ENCODE measurements at regions not wholly inside any gene's neighbourhood (a gene's known extent, or its start where the extent isn't known, plus 50 kb on each side); places are given as distances from the start of the nearest gene placed in this dataset.
A peak's percentile ranks its signal among the peaks of the same experiment; 100 is the strongest.

DNA sequence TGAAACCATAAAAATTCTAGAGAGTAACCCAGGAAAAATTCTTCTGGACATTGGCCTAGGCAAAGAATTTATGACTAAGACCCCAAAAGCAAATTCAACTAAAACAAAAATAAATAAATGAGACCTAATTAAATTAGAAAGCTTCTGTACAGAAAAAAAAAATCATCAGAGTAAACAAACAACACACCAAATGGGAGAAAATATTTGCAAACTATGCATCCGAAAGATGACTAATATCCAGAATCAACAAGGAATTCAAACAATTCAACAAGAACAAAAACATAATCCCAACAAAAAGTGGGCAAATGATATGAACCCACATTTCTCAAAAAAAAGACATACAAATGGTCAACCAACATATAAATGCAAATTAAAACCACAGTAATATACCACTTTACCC, 242.6 kb upstream of the CDYL start:
- intact Hi-C loops (cut with DNase I), result no loop called here
- Histone ChIP-seq H3K4me1 (ENCODE audit: control insufficient read depth in 1 of 2, insufficient read depth in 2 of 2, low read length in 2 of 2) (no peaks in the 10 kb centered on the region), H3K36me3 (ENCODE audit: control insufficient read depth in 1 of 2, insufficient read depth in 2 of 2, low read length in 1 of 2) (no peaks in the 10 kb centered on the region), H3K27ac (ENCODE audit: low read depth in 1 of 2, low read length in 2 of 2) (no peak overlapping the region), H3K4me3 (ENCODE audit: low read length in 2 of 2) (no peak overlapping the region), H3K9me3 (ENCODE audit: control insufficient read depth, low read length) (peaks cover 2% of the 10 kb centered on the region), H3K27me3 (ENCODE audit: control insufficient read depth in 1 of 2, insufficient read depth in 2 of 2, low read length in 1 of 2) (no peaks in the 10 kb centered on the region)
- 91 to 97% methylated on average over 1 of the region's 1 CpG for WGBS, 2 donors
- DNase-seq, result no peak
- no peak for ATAC-seq (ENCODE audit: low FRiP score)

- Histone ChIP-seq H3K4me3 (ENCODE audit: low read length in 2 of 2) (no peak overlapping the region), H3K27ac (ENCODE audit: low read depth in 1 of 2, low read length in 2 of 2) (no peak overlapping the region), H3K36me3 (ENCODE audit: control insufficient read depth in 1 of 2, insufficient read depth in 2 of 2, low read length in 1 of 2) (no peaks in the 10 kb centered on the region), H3K9me3 (ENCODE audit: control insufficient read depth, low read length) (peaks cover 2% of the 10 kb centered on the region), H3K27me3 (ENCODE audit: control insufficient read depth in 1 of 2, insufficient read depth in 2 of 2, low read length in 1 of 2) (no peaks in the 10 kb centered on the region), H3K4me1 (ENCODE audit: control insufficient read depth in 1 of 2, insufficient read depth in 2 of 2, low read length in 2 of 2) (no peaks in the 10 kb centered on the region)
- DNase-seq (no peak), ATAC-seq (ENCODE audit: low FRiP score) (no peak)
- WGBS, 2 donors, result 72 to 83% methylated on average over 1 of the region's 1 CpG
- intact Hi-C loops (cut with DNase I), result no loop called here
Observed at GRCh38 chr6:4531406-4531805, 244.8 kb upstream of the CDYL start.

DNA sequence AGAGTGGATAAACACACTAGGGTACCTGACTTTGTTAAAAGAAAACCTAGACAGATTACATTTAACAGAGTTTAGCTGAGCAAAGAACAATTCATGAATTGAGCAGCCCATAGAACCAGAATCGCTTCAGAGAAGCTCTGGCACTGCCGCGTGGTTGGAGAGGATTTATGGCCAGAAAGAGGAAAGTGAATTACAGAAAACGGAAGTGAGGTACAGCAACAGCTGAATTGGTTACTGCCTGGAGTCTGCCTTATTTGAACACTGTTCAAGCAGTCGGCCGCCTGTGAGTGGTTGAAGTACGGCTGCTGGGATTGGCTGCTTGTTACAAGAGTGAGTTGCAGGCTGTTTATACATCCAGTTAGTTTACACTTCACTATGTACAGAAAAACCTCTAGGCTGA, 253.8 kb upstream of the CDYL start:
- no peaks in the 10 kb centered on the region for H3K27me3 ChIP-seq (ENCODE audit: control insufficient read depth in 1 of 2, insufficient read depth in 2 of 2, low read length in 1 of 2)
- WGBS, 2 donors, result 73 to 76% methylated on average over 7 of the region's 7 CpGs
- H3K4me3 ChIP-seq (ENCODE audit: low read length in 2 of 2), result no peak overlapping the region
- ATAC-seq (ENCODE audit: low FRiP score) (no peak), DNase-seq (no peak)
- intact Hi-C loops (cut with DNase I), result no loop called here
- H3K4me1 ChIP-seq (ENCODE audit: control insufficient read depth in 1 of 2, insufficient read depth in 2 of 2, low read length in 2 of 2), result no peaks in the 10 kb centered on the region
- no peaks in the 10 kb centered on the region for H3K9me3 ChIP-seq (ENCODE audit: control insufficient read depth, low read length)
- no peaks in the 10 kb centered on the region for H3K36me3 ChIP-seq (ENCODE audit: control insufficient read depth in 1 of 2, insufficient read depth in 2 of 2, low read length in 1 of 2)
- no peak overlapping the region for H3K27ac ChIP-seq (ENCODE audit: low read depth in 1 of 2, low read length in 2 of 2)

DNA sequence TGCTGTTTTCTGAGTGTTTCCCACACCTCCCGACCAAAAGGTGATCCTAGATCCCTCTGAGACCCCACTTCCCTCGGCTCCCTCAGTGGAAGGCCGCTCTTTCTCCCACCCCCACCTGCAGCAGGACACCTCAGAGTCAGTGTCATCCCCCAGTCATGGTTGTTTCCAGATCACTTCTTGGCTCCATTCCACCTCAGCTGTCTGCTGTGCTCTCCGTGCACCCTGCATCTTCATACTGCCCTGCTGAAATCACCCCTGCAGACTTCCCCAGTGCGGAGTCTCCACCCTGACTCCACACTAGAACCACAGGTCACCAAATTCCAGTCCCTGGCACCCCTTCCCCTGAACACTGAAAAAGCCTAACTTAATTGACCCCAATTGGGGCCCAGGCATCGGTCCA, 255.1 kb upstream of the CDYL start:
- DNase-seq (no peak), ATAC-seq (ENCODE audit: low FRiP score) (no peak)
- Histone ChIP-seq H3K27me3 (ENCODE audit: control insufficient read depth in 1 of 2, insufficient read depth in 2 of 2, low read length in 1 of 2) (no peaks in the 10 kb centered on the region), H3K27ac (ENCODE audit: low read depth in 1 of 2, low read length in 2 of 2) (no peak overlapping the region), H3K4me1 (ENCODE audit: control insufficient read depth in 1 of 2, insufficient read depth in 2 of 2, low read length in 2 of 2) (no peaks in the 10 kb centered on the region), H3K9me3 (ENCODE audit: control insufficient read depth, low read length) (no peaks in the 10 kb centered on the region), H3K4me3 (ENCODE audit: low read length in 2 of 2) (no peak overlapping the region), H3K36me3 (ENCODE audit: control insufficient read depth in 1 of 2, insufficient read depth in 2 of 2, low read length in 1 of 2) (no peaks in the 10 kb centered on the region)
- intact Hi-C loops (cut with DNase I), result no loop called here
- 75 to 78% methylated on average over 6 of the region's 6 CpGs for WGBS, 2 donors

GRCh38 chr6:4518506-4518905, 257.7 kb upstream of the CDYL start:
- Histone ChIP-seq H3K27me3 (ENCODE audit: control insufficient read depth in 1 of 2, insufficient read depth in 2 of 2, low read length in 1 of 2) (no peaks in the 10 kb centered on the region), H3K27ac (ENCODE audit: low read depth in 1 of 2, low read length in 2 of 2) (no peak overlapping the region), H3K4me1 (ENCODE audit: control insufficient read depth in 1 of 2, insufficient read depth in 2 of 2, low read length in 2 of 2) (no peaks in the 10 kb centered on the region), H3K36me3 (ENCODE audit: control insufficient read depth in 1 of 2, insufficient read depth in 2 of 2, low read length in 1 of 2) (no peaks in the 10 kb centered on the region), H3K4me3 (ENCODE audit: low read length in 2 of 2) (no peak overlapping the region), H3K9me3 (ENCODE audit: control insufficient read depth, low read length) (no peaks in the 10 kb centered on the region)
- intact Hi-C loops (cut with DNase I), result no loop called here
- ATAC-seq (ENCODE audit: low FRiP score) (no peak), DNase-seq (peak in 1 of 2 donors; percentile 16)
- 80% methylated on average over 2 of the region's 2 CpGs for WGBS, 2 donors

- Histone ChIP-seq H3K36me3 (ENCODE audit: control insufficient read depth in 1 of 2, insufficient read depth in 2 of 2, low read length in 1 of 2) (no peaks in the 10 kb centered on the region), H3K9me3 (ENCODE audit: control insufficient read depth, low read length) (no peaks in the 10 kb centered on the region), H3K27ac (ENCODE audit: low read depth in 1 of 2, low read length in 2 of 2) (no peak overlapping the region), H3K27me3 (ENCODE audit: control insufficient read depth in 1 of 2, insufficient read depth in 2 of 2, low read length in 1 of 2) (no peaks in the 10 kb centered on the region), H3K4me1 (ENCODE audit: control insufficient read depth in 1 of 2, insufficient read depth in 2 of 2, low read length in 2 of 2) (no peaks in the 10 kb centered on the region), H3K4me3 (ENCODE audit: low read length in 2 of 2) (no peak overlapping the region)
- ATAC-seq (ENCODE audit: low FRiP score) (no peak), DNase-seq (peak in 1 of 2 donors; percentile 23)
- intact Hi-C loops (cut with DNase I), result no loop called here
- WGBS, 2 donors, result 66 to 69% methylated on average over 5 of the region's 5 CpGs
Observed at GRCh38 chr6:4516206-4516605, 260.0 kb upstream of the CDYL start.

- no peak overlapping the region for H3K4me3 ChIP-seq (ENCODE audit: low read length in 2 of 2)
- DNase-seq (no peak), ATAC-seq (ENCODE audit: low FRiP score) (no peak)
- no peaks in the 10 kb centered on the region for H3K27me3 ChIP-seq (ENCODE audit: control insufficient read depth in 1 of 2, insufficient read depth in 2 of 2, low read length in 1 of 2)
- no peaks in the 10 kb centered on the region for H3K36me3 ChIP-seq (ENCODE audit: control insufficient read depth in 1 of 2, insufficient read depth in 2 of 2, low read length in 1 of 2)
- no peak overlapping the region for H3K27ac ChIP-seq (ENCODE audit: low read depth in 1 of 2, low read length in 2 of 2)
- H3K4me1 ChIP-seq (ENCODE audit: control insufficient read depth in 1 of 2, insufficient read depth in 2 of 2, low read length in 2 of 2), result no peaks in the 10 kb centered on the region
- H3K9me3 ChIP-seq (ENCODE audit: control insufficient read depth, low read length), result no peaks in the 10 kb centered on the region
- WGBS, 2 donors, result 91 to 92% methylated on average over 4 of the region's 4 CpGs
- intact Hi-C loops (cut with DNase I), result no loop called here
Observed at GRCh38 chr6:4513561-4513960, 262.6 kb upstream of the CDYL start.

DNA sequence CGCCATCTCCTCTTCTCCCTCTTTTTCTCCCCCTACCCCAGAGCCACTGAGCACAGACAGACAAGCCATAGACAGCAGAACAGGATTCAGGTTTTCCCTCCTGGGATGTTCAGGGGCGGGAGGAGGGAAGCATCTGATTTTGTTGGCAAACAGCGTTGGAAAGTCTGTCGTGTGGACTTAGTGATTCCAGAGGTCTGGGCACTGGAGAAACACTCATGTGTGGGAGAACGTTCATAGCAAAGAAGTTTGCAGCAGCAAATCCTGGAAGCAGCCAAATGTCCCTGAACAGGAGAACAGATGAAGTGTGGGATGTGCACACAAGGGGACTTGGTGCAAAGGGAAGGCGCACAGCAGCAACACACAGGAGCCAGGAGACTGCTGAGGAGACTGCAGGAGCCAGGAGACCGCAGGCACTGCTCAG, 264.1 kb upstream of the CDYL start:
- Histone ChIP-seq H3K9me3 (ENCODE audit: control insufficient read depth, low read length) (no peaks in the 10 kb centered on the region), H3K36me3 (ENCODE audit: control insufficient read depth in 1 of 2, insufficient read depth in 2 of 2, low read length in 1 of 2) (no peaks in the 10 kb centered on the region), H3K4me1 (ENCODE audit: control insufficient read depth in 1 of 2, insufficient read depth in 2 of 2, low read length in 2 of 2) (no peaks in the 10 kb centered on the region), H3K27ac (ENCODE audit: low read depth in 1 of 2, low read length in 2 of 2) (no peak overlapping the region), H3K4me3 (ENCODE audit: low read length in 2 of 2) (no peak overlapping the region), H3K27me3 (ENCODE audit: control insufficient read depth in 1 of 2, insufficient read depth in 2 of 2, low read length in 1 of 2) (no peaks in the 10 kb centered on the region)
- DNase-seq (no peak), ATAC-seq (ENCODE audit: low FRiP score) (no peak)
- 42 to 51% methylated on average over 7 of the region's 7 CpGs for WGBS, 2 donors
- intact Hi-C loops (cut with DNase I), result no loop called here

DNA sequence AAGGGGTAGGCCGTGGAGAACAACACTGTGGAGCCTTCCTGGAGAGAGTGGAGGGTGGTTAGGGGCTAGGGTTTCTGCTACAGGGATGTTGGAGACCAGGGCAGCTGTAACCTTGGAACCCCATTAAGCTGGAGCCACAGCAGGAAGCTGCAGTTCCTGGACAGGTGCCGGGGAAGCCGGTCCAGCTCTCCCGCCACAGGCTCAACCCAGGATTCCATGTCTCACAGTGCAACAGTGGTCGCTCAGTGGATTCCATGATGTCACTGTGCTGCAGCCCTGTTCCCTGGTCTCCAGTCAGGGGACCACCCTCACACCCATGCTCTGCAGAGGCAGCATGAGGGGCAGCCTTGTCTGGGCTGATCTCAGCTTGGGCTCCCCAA, 264.6 kb upstream of the CDYL start:
- Histone ChIP-seq H3K27ac (ENCODE audit: low read depth in 1 of 2, low read length in 2 of 2) (no peak overlapping the region), H3K36me3 (ENCODE audit: control insufficient read depth in 1 of 2, insufficient read depth in 2 of 2, low read length in 1 of 2) (no peaks in the 10 kb centered on the region), H3K9me3 (ENCODE audit: control insufficient read depth, low read length) (no peaks in the 10 kb centered on the region), H3K4me1 (ENCODE audit: control insufficient read depth in 1 of 2, insufficient read depth in 2 of 2, low read length in 2 of 2) (no peaks in the 10 kb centered on the region), H3K27me3 (ENCODE audit: control insufficient read depth in 1 of 2, insufficient read depth in 2 of 2, low read length in 1 of 2) (no peaks in the 10 kb centered on the region), H3K4me3 (ENCODE audit: low read length in 2 of 2) (no peak overlapping the region)
- intact Hi-C loops (cut with DNase I), result no loop called here
- no peak for DNase-seq
- WGBS, 2 donors, result 96 to 97% methylated on average over 2 to 5 of the region's 5 CpGs
- no peak for ATAC-seq (ENCODE audit: low FRiP score)
